ENCODE measurements at regions not wholly inside any gene's neighbourhood (a gene's known extent, or its start where the extent isn't known, plus 50 kb on each side); places are given as distances from the start of the nearest gene placed in this dataset.

GRCh38 chr16:86118467-86119307 lies 219.7 kb downstream of the IRF8 start:
- Mint-ChIP-seq H3K27me3 (ENCODE audit: low read depth in 3 of 3) (peaks cover 17 to 23% (median 21%) of the 10 kb centered on the region in 3 donors), H3K9me3 (peaks cover 0 to 3% (median 0%) of the 10 kb centered on the region in 7 donors), H3K4me3 (no peak overlapping the region), H3K36me3 (no peaks in the 10 kb centered on the region), H3K27ac (no peak overlapping the region), H3K4me1 (no peaks in the 10 kb centered on the region)
- no peaks in the 10 kb centered on the region for H4K20me1 ChIP-seq (ENCODE audit: insufficient read depth, low read length)
- intact Hi-C loops (cut with micrococcal nuclease): no loop called here
- H3K9ac ChIP-seq (ENCODE audit: insufficient read depth, low read length, poor library complexity, severe bottlenecking): no peak overlapping the region
- H2AFZ ChIP-seq (ENCODE audit: insufficient read depth, low read depth, low read length, poor library complexity, severe bottlenecking): no peak overlapping the region
- H3K79me2 ChIP-seq (ENCODE audit: insufficient read depth, low read length): no peaks in the 10 kb centered on the region
- H3K27me3 ChIP-seq (ENCODE audit: control insufficient read depth in 2 of 2, insufficient read depth in 2 of 2, low read length in 2 of 2): peaks cover 0 to 6% of the 10 kb centered on the region in 2 donors
- DNase-seq: no peak
- H3K36me3 ChIP-seq (replicated peaks in 1 of 2; ENCODE audit: control insufficient read depth in 1 of 2, insufficient read depth in 2 of 2, low read length in 2 of 2): no peaks in the 10 kb centered on the region
- H3K27ac ChIP-seq (ENCODE audit: low read depth in 1 of 2, low read length in 2 of 2): no peak overlapping the region
- H3K4me1 ChIP-seq (ENCODE audit: control insufficient read depth in 1 of 2, insufficient read depth in 2 of 2, low read length in 2 of 2): no peaks in the 10 kb centered on the region
- no peak for TF ChIP-seq CTCF (IDR thresholded peaks at IDR 0.05)
- H3K4me2 ChIP-seq (replicated peaks; ENCODE audit: extremely low read depth, low read length, poor library complexity, severe bottlenecking): no peak overlapping the region
- 81% methylated on average over 7 of the region's 12 CpGs for WGBS (ENCODE audit: insufficient coverage)
- H3K9me3 ChIP-seq (replicated peaks in 1 of 2; ENCODE audit: control insufficient read depth in 1 of 2, insufficient read depth in 1 of 2, low read length in 2 of 2): no peaks in the 10 kb centered on the region
- no peak overlapping the region for H3K4me3 ChIP-seq (replicated peaks in 1 of 3; ENCODE audit: low read depth in 2 of 3, low read length in 3 of 3)

DNA sequence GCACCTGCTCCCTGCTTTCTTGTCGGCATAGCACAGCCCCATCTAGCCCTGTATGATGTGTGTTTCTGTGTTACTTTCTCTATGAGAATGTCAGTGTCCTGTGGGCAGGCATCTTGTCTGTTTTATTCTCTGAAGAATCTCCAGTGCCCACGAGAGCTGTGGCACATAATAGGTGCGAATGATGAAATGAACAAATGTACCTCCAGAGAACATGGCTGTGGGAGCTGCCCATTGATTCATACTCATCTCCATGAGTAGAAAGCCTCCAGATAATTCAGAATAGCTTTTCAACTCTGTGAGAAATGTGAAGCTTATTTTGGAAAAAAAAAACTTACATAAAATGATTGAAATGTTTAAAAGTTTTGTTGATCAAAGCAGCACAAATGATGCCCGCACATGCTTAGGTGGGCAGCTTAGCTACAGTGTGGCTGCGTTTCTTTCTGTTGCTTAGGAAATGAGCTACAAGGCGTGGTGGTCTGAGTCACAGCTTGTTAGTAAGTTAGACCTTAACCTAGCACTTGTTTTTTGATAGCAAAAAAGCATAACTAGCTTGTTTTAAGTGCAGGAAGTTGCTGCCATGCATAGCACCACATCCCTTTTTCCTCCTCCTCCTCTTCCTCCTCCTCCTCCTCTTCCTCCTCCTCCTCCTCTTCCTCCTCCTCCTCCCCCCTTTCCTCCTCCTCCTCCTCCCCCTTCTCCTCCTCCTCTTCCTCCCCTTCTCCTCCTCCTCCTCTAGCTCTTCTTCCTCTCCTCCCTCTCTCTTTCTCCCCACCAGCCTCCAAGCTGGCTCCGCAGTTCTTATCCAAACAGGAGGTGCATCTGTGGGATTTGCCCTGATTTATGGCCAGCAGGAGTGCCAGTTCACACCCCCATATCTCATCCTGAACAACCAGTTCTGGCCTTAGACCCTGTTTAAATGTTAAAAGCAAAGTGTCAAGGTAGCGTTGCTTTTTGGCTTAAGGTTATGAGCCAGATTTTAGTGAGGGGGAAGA lies 221.5 kb downstream of the IRF8 start:
- no peak for DNase-seq
- WGBS (ENCODE audit: insufficient coverage): 63% methylated on average over 5 of the region's 8 CpGs
- Histone ChIP-seq H3K9me3 (replicated peaks in 1 of 2; ENCODE audit: control insufficient read depth in 1 of 2, insufficient read depth in 1 of 2, low read length in 2 of 2) (no peaks in the 10 kb centered on the region), H4K20me1 (ENCODE audit: insufficient read depth, low read length) (no peaks in the 10 kb centered on the region), H3K4me3 (replicated peaks in 1 of 3; ENCODE audit: low read depth in 2 of 3, low read length in 3 of 3) (no peak overlapping the region), H3K36me3 (replicated peaks in 1 of 2; ENCODE audit: control insufficient read depth in 1 of 2, insufficient read depth in 2 of 2, low read length in 2 of 2) (no peaks in the 10 kb centered on the region), H3K79me2 (ENCODE audit: insufficient read depth, low read length) (no peaks in the 10 kb centered on the region), H3K27me3 (ENCODE audit: control insufficient read depth in 2 of 2, insufficient read depth in 2 of 2, low read length in 2 of 2) (peaks cover 0 to 12% of the 10 kb centered on the region in 2 donors), H3K4me2 (replicated peaks; ENCODE audit: extremely low read depth, low read length, poor library complexity, severe bottlenecking) (no peak overlapping the region), H3K9ac (ENCODE audit: insufficient read depth, low read length, poor library complexity, severe bottlenecking) (no peak overlapping the region), H3K4me1 (ENCODE audit: control insufficient read depth in 1 of 2, insufficient read depth in 2 of 2, low read length in 2 of 2) (no peaks in the 10 kb centered on the region), H2AFZ (ENCODE audit: insufficient read depth, low read depth, low read length, poor library complexity, severe bottlenecking) (no peak overlapping the region), H3K27ac (ENCODE audit: low read depth in 1 of 2, low read length in 2 of 2) (no peak overlapping the region)
- Mint-ChIP-seq H3K27me3 (ENCODE audit: low read depth in 3 of 3) (peaks cover 17 to 35% (median 26%) of the 10 kb centered on the region in 3 donors), H3K4me3 (no peak overlapping the region), H3K27ac (peak overlapping the region in 2 of 7 donors; percentile 9 to 26), H3K36me3 (no peaks in the 10 kb centered on the region), H3K9me3 (peaks cover 0 to 3% (median 0%) of the 10 kb centered on the region in 7 donors), H3K4me1 (no peaks in the 10 kb centered on the region)
- intact Hi-C loops (cut with micrococcal nuclease): no loop called here
- TF ChIP-seq CTCF (IDR thresholded peaks at IDR 0.05): no peak
